ENCODE measurements at regions not wholly inside any gene's neighbourhood (a gene's known extent, or its start where the extent isn't known, plus 50 kb on each side); places are given as distances from the start of the nearest gene placed in this dataset.
"Not testable (repeated sequence)": the region's sequence is repeated elsewhere in the genome, so short reads cannot be mapped to it uniquely, and the experiment has no call there.

DNA sequence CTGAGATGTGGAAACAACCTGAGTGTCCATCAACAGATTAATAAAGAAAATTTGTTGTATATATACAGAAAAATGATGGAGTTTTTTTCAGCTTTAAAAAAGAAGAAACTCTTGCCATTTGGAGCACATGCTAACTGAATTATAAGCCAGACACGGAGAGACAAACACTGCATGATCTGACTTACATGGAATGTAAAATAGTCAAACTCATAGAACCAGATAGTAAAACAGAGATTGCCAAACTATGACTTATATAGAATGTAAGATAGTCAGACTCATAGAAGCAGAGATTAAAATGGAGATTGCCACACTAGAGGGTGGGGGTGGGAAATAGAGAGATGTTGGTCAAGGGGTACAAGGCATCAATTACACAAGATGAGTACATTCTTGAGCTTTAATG lies 1786.6 kb downstream of the PLA2G4A start:
- DNase-seq (ENCODE audit: low spot score), result no peak

- no peak for DNase-seq (ENCODE audit: low spot score)
These were observed 1791.5 kb downstream of the PLA2G4A start for GRCh38 chr1:188620236-188620635.

DNA sequence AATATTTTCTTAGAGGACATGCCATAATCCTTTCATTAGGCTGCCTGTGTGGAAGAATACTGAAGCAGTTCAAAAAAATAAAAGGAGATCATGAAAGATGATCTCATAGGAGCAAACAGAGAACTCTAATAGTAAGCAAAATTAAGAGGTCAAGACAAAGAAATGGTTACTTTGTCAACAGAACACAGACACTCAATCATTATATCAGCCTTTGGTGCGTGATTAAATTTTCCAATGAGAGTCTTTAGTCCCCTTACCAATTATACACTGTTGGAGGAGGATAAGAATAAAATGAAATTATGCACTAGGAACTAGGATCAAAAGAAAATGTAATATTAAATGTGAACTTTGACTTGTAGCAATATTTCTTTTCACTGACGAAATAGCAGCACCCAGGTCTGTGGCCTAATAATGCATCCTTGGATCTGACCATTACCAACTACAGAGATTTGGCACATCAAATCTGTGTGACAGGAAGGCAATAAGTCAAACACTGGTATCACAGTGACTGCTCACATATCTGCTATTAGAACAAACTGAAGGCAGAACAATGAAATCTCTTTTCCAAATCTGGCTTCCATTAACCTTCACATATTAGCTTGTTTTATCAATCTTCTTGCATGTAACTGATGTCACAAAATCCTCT lies 1812.9 kb downstream of the PLA2G4A start:
- DNase-seq (ENCODE audit: low spot score), result no peak

DNA sequence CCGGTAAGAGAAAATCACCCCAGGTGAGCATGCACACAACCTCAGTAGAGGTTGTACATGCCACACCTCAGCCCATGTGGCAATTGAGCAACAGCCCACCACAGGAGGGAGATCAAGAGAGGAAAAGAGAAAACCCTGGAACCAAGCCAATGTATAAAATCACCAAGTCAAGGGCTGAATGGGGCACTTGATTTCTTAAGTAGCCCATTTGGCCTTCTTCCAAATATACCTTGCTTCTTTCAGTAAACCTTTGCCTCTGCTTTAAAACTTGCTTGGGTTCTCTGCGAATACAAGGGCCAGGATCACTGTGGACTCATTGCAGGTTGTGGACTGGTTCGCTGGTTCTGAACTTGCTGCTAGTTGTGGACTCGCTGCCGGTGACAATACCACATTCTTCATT lies 1814.0 kb downstream of the PLA2G4A start:
- DNase-seq (ENCODE audit: low spot score), result no peak

DNA sequence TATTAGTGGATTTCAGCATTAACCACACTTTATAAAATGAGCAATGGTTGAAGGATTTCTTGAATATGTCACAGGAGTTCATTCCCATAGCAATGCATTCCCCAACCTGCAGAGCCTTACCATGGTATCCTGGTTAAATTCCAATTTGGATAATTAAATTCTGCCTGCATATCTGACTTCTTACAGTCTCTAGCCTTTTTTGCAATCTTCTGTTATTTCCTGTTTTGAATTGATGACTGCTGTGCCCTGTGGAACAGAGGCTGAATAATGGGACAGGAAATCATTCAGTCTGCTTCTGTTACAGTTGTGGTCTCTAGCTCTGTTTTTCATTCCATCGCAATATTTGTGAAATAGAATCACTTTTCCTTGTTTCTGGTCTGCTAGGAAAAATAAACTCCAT lies 1823.9 kb downstream of the PLA2G4A start:
- no peak for DNase-seq (ENCODE audit: low spot score)

- DNase-seq (ENCODE audit: low spot score), result not testable (repeated sequence)
These were observed 1821.7 kb downstream of the BRINP3 start for GRCh38 chr1:188655966-188656365.

DNA sequence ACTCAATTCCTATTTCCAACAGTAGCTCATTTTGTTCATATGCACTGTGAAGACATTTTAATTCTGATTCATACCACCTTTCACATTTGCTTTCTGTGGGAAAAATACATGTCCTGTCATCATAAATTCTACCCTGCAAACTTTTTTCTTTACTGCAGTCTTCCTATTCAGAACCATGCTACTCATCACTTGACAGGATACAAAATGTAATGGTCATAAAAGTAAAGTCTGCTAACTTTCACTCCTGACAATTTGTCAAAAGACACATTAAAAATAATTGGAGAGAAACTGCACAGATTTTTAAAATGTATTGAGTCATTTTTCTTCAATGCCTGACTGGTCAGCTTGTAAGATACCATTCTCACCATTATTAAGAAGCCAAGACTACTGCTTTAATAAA lies 1817.1 kb downstream of the BRINP3 start:
- no peak for DNase-seq (ENCODE audit: low spot score)

GRCh38 chr1:188665477-188665876 lies 1812.2 kb downstream of the BRINP3 start:
- DNase-seq (ENCODE audit: low spot score), result no peak

DNA sequence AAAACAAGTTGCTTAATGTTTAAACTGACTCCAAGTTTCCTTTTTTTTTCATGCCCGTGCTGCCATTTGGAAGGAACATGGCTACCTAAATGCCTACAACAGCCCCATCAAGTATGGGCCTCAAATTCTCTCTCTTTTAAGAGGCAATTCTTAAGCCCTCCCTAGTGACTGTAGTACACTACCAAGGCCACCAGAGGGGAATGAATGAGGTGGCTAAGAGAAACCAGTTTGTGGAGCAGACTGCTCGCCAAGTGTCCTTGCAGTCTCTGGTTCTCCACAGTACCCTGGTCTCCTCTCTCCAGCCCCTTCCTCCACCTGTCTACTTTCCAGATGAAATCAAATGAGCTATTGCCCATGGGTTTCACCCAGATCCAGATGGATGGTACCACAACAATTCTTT lies 1809.6 kb downstream of the BRINP3 start:
- DNase-seq (ENCODE audit: low spot score), result no peak

GRCh38 chr1:188669728-188670382 lies 1807.8 kb downstream of the BRINP3 start:
- peak; percentile 4 for DNase-seq (ENCODE audit: low spot score)

DNA sequence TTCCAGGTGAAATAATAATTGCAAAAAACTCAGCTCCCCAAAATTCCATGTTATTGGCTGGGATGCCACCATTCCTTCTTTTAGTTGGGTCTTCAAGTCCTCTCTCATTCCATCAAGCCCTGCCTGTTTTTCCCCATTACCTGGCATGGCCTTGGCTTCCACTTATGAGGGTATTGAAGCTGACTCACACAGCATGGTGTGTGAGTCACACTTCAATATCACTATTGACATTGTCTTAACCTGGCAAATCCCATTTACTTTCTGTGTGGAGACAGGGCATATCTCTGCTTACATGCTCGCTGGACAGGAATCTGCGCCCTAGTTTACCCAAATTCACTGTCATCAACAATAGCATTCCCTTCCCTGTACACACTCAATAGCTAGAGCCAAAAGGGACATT lies 1806.8 kb downstream of the BRINP3 start:
- DNase-seq (ENCODE audit: low spot score), result peak; percentile 28

DNA sequence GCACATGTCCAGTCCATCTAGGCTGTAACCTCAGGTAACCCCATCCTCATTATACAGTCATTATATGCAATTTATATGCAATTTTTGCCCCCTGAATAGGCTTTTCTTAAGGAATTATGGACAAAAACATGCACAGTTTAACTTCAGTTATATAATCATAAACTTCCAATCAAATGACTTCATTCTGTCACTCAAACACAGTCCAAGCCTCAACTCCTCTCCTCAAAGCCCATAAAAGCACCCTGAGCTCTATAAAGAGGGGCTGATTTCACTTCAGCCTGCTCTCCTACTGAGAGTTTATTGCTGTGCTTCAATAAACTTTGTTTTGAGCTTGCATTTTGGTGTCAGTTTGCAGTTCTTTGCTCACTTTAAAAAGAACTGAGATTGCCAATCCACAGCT lies 1805.5 kb downstream of the BRINP3 start:
- no peak for DNase-seq (ENCODE audit: low spot score)

- DNase-seq (ENCODE audit: low spot score), result peak; percentile 6
These were observed 1788.1 kb downstream of the BRINP3 start for GRCh38 chr1:188689542-188689941.

GRCh38 chr1:188700116-188700515 lies 1777.5 kb downstream of the BRINP3 start:
- DNase-seq (ENCODE audit: low spot score), result no peak

GRCh38 chr1:188706742-188707141 lies 1770.9 kb downstream of the BRINP3 start:
- DNase-seq (ENCODE audit: low spot score), result peak; percentile 61

- DNase-seq (ENCODE audit: low spot score), result no peak
These were observed 1768.7 kb downstream of the BRINP3 start for GRCh38 chr1:188708795-188709535.

- no peak for DNase-seq (ENCODE audit: low spot score)
These were observed 1762.1 kb downstream of the BRINP3 start for GRCh38 chr1:188715566-188715965.

GRCh38 chr1:188719735-188720134 lies 1757.9 kb downstream of the BRINP3 start:
- no peak for DNase-seq (ENCODE audit: low spot score)

GRCh38 chr1:188723332-188724020 lies 1754.2 kb downstream of the BRINP3 start:
- no peak for DNase-seq (ENCODE audit: low spot score)

DNA sequence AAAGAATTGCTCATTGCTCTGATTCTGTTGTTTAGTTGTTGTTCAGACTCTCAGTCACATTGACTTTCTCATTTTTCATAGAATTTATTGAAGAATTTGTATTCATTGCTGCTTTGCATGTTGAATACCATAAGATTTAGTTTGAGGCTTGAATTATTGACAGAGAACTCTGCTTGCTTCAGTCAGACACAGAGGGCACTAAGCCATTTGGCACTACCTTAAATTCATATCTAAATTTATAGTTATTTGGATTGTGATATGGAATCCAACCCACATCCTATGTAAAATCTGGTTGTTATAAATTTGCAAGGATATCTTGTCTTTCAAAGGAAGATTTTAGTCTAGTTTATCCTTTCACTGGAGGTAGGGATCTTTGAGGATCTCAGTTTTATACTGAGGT lies 1748.6 kb downstream of the BRINP3 start:
- no peak for DNase-seq (ENCODE audit: low spot score)

DNA sequence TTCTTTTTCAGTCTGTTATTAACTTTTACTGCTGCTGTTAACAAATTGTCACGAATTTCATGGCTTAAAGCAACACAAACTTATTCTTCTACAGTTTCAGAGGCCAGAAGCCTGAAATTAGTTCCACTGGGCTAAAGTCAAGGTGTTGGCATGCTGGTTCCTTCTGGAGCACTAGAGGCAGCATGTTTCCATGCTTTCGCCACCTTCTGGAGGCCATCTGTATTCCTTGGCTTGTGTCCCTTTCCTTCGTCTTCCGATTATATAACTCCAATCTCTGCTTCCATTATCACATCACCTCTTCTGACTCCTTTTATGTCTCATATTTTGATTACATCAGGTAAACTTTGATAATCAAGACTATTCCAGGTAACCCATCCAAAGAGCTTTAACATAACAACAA lies 1742.1 kb downstream of the BRINP3 start:
- no peak for DNase-seq (ENCODE audit: low spot score)

DNA sequence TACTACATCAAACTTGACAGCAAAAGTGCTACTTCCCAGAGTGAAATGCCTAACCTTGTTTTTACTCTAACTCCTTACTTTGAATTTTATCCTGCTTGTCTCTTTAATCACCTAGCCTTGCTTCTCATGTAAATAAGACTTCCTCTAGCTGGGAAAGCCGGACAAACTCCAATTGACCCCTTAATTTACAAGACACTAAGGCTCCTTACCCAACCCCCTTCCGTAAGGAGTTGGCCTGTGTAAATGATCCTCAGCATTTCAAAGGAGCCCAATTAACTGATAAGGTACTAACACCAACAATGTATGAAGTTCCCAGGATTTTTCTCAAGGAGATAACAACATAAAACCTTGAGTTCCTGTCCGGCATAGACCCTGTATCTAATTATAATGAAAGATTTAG lies 1728.4 kb downstream of the BRINP3 start:
- DNase-seq (ENCODE audit: low spot score), result not testable (repeated sequence)

DNA sequence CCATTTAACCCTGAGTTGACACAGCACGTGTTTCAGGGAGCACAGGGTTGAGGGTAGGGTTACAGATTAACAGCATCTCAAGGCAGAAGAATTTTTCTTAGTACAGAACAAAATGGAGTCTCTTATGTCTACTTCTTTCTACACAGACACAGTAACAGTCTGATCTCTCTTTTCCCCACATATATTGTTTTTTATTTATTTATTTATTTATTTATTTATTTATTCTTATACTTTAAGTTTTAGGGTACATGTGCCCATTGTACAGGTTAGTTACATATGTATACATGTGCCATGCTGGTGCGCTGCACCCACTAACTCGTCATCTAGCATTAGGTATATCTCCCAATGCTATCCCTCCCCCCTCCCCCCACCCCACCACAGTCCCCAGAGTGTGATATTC lies 1725.6 kb downstream of the BRINP3 start:
- not testable (repeated sequence) for DNase-seq (ENCODE audit: low spot score)

Data from LoVo (cell line).